Left hindlimb (tissue), 1 donor: ENCODE measurements at regions not wholly inside any gene's neighbourhood (a gene's known extent, or its start where the extent isn't known, plus 50 kb on each side); places are given as distances from the start of the nearest gene placed in this dataset.

Experiments used
- DNase-seq: peaks from one replicate; pipeline ENCODE4 v3.0.0-alpha.2; 2018

DNA sequence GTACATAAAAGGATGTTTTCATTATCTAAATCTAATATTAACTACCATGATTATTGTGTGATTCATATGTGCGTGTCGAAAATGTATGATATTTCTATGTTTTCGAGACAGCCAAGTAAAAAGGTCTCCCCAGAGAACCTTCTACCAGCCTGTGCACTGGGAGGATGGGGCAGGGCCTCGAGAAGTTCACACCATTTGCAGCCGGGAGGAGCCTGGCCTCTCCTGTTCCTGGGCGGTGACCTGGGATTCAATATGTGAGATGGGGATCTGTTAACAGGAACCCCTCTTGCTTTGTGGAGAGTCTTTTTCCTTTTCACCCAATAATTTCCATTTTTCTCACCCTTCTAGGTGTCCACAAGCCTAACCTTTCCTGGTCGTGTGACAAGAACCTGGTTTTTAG, 189.3 kb downstream of the IPO8 start:
- DNase-seq, result no peak

DNA sequence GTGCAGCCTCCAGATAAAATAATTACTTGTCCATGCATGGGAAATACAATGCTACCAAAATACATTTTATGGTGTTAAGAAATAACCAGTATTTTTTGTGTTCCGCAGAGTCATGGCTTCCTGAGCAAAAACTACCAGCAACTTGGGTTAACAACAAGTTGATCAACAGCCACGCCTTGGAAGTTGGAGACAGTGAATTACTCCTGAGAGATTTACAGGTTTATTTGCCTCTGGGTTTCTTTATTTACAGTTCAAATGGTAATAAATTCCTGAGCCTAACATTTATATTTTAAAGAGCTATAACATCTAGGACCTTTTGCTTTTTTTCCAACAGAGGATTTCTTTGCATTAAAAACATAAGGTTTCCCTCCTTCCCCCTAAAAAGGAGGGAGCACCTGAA, 194.0 kb downstream of the IPO8 start:
- DNase-seq, result no peak

DNA sequence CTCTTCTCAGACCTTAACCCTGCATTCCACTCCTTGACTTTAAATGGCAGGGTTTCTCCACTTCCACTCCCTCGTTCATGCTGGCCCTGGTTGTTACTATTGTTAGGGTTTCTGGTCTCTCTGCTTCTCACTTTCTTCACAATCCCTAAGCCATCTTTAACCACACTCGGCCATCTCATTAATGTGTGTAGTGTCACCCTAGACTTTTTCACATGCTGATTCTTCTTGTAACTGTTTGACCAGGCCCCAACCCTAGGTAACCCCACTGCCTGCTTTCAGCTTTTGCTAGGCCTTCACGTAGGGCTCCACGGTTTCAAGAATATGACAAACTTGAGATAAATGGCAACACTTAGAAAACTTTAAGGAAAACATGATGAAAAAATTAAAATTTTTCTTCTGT, 195.1 kb downstream of the IPO8 start:
- DNase-seq, result no peak

DNA sequence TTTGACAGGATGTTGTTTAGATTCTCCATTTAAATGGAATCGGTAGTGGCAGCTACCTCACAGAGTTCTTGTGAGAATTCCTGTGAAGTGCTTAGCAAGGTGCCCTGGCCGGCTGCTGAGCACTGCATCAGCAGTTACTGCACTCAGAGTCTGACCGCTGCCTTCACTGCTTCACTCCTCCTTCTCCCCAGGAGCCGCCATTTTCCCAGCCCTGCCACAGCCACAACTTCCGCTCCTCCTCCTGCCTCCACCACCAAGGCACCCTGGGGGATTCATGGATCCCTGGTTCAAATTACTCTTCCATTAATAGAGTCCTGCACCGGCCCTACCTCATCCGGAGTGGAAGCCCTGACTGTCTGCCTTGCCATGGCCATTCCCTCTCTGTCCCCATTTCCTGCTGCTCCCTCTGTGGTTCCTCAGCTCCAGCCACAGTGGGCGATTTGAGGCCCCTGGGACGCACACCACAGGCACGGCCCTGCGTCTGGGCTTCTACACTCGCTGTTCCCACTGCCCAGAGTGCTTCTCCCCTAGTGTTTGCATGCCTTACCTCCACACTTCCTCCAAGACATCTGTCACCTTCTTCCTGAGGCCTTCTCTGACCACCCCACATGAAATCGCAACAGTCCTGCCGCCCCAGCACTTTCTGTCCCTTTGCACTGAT, 210.3 kb downstream of the IPO8 start:
- no peak for DNase-seq

DNA sequence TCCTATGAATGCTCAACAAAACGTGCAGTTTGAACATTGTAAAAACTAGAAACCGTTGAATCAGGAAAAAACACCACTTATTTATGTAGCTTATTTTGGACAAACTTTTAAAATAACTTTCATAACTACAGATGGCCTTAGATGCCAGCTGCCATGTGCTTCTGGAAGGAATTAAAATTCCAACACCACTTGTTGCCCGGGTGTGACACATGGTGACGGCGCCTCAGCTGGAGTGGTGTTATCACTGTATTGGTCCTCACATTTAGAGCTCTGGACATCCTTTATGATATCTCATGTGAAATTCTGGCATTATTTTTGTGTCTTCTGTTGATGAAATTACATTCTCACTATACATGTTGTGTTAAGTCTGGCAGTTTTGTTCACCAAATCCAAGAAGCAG, 211.0 kb downstream of the IPO8 start:
- DNase-seq, result peak; percentile 36

DNA sequence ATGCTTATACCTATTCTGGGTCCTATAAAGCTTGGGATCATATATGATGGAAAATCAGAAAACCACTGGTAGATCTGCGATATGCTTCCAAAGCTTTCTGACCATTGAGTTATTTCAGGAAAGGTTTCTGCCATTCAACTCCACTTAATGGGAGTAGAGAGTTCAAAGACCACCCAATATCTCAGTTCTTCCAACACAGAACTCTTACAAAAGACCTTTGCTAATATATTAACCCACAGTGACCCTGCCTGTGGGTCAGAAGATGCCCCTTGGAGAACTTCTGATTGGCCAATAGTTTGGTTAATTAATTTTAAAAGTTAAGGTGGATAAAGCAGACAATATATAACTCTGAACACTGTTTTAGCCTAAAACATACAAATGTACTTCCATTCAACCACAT, 213.0 kb downstream of the IPO8 start:
- DNase-seq, result no peak

DNA sequence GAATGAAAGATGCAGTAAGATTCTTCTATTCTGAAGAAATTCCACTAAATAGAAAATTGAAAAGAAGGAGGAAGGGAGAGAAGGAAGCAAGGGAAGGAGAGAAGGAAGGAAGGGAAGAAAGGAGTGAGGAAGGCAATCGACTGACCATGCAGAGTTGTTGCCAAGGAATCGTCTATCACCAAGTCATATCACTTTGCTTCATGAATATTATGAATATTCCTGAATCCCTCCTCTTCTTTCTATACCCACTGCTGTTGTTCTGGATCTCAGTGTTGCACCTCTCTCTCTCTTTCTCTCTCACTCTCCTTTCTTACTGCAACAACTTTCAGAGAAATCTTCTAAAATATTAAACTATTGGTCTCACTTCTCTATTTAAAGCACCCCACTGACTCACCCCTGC, 222.4 kb downstream of the IPO8 start:
- no peak for DNase-seq

DNA sequence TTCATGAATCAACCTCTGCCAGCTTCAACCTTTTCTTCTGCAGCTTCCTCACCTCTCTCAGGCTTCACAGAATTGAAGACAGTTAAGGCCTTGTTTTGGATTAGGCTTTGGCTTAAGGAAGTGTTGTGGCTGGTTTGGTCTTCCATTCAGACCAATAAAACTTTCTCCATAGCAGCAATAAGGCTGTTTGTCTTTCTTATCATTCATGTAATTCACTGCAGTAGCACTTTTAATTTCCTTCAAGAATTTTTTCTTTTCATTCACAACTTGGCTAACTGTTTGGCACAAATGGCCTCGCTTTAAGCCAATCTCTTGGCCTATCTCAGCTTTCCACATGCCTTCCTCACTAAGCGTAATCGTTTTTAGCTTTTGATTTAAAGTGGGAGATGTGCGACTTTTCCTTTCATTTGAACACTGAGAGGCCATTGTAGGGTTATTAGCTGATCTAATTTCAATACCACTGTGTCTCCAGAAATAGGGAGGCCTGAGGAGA, 229.5 kb downstream of the IPO8 start:
- no peak for DNase-seq

DNA sequence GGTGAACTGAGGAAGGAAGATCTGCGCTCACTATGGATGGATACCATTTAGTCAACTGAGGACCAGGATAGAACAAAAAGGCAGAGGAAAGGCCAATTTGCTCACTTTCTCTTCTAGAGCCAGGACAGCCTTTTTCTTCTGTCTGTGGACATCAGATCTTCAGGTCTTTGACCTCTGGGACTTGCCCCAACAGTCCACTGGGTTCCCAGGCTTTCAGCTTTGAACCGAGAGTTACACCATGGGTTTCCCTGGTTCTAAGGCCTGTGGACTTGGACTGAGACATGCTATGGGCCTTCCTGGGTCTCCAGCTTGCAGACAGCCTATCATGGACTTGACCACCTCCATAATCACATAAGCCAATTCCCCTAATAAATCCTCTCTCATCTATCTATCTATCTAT, 232.0 kb downstream of the IPO8 start:
- DNase-seq, result no peak

DNA sequence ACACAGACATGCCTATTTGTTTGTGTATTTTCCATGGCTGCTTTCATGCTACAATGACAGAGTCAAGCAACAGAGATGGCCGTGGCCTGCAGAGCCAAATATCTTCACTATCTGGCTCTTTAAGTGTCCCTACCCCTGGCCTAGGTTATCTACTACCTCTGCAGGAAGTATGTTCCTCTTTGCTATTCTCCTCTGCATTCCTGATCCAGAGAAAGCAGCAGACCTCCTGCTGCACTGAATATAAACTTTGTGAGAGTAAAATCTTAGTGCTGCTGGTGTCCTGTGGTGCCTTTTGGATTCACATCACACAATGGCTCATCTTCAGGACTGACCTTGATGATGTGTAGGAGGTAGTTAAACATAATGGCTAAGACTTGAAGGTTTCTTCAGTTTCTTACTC, 233.4 kb downstream of the IPO8 start:
- DNase-seq, result no peak

DNA sequence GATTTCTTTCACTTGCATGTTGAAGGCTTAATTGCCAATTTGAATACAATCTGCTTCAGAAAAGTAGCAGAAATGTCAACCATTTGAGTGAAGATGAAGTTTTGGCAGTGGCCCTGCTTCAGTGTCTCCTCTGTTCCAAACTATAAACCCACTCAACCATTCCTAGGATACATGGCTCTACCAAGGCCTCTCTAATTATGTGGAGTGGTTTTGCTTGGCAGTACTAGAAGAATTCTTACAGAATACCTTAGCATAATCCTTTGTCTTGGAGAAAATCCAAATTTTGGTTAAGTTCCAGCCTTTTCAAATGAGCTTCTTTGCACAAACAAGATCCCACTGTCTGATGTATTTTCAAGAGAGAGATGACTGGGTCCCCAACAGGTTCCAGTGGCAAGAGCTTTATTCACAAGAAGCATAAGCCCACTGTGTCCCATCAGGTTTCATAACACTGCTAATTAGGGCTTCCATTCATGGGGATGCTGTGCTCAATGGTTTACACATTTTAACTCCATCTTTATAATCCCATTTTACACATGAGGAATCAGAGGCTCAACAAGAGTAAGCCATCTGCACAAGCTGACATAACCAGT, 234.5 kb downstream of the IPO8 start:
- no peak for DNase-seq

DNA sequence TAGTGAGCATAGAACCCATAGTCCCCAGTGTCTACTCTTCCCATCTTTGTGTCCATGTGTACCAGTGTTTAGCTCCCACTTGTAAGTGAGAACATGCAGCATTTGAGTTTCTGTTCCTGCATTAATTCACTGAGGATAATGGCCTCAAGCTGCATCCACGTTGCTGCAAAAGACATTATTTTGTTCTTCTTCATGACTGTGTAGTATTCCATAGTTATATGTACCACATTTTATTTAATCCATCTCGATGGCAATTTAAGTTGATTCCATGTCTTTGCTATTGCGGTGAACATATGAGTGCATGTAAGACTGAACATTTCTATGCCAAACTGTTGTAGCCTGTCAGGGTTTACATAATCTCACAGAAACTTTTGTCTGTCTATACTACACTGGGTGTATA, 237.2 kb downstream of the IPO8 start:
- DNase-seq, result no peak

DNA sequence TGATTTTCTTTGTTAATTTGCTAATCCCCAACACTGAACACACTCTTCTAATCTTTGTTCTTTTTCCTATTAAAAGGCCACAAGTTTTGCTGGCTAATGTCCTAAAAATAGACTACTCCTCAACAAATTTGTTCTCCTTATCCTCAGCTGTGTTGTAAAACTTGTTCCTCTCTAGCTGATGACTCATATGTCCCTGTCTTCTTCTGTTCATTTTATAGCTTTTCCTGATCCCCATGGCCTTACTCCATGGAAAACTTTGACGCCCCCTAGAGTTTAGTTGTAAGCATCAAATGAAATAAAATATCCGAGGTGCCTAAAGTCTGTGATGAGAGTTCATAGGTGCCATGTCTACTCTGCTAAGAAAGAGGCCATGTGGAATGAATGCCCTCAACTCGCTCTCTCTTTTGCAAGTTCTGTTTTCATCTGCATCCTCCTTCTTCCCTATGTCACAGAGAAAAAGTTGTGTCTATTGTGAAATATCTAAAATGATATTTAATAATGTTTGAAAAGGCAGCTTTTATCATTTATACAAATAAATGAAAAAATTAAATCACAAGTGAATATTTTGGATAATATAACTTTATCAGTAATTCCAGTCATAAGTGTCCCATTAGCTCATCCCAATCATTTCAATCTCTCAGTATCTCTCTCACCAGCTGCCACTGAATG, 237.9 kb downstream of the IPO8 start:
- no peak for DNase-seq

DNA sequence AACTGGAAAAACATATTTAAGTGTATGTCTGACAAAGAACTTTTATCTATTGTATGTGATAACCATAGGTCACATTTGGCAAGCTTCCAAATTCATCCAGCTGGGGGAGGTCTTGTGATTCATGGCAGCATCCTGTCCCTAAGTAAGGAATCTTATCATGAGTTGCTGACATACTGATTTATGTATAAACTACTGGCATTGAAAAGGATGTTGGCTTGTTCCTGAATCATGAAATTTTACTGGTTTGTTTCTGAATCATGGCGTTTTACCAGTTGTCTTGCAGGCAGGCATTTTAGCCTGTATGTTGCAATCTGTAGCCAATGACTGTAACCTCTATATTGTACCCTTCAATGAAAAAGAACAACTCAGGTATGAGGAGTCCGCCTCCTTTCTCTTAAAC, 244.8 kb downstream of the IPO8 start:
- DNase-seq, result no peak

DNA sequence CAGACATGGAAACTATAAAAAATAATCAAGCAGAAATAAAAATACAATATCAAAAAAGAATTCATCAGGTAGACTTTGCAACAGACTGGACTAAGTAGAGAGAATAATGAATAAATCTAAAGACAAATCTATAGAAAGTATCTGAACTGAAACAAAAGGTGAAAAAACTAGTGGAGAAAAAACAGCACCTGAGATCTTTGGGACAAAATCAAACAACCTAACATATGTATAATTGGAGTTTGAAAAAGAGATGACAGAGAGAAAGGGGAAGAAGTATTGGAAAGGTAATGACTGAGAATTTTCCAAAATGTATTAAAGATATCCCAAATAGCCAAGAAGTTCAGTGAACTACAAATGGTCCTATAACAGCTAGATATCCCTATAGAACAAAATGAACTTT, 245.4 kb downstream of the IPO8 start:
- no peak for DNase-seq

DNA sequence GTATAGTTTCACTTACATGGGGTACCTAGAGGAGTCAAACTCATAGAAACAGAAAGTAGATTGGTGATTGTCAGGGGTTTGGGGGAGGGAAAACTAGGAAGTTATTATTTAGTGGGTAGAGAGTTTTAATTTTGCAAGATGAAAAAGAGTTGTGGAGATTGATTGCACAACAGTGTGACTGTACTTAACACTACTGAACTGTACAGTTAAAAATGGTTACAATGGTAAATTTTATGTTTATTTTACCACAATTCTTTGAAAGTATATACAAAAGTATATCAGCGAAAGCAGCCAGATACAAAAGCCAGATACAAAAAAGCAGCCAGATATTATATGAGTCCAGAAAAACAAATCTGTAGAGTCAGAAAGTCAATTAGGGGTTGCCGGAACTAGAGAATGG, 247.6 kb downstream of the IPO8 start:
- no peak for DNase-seq

DNA sequence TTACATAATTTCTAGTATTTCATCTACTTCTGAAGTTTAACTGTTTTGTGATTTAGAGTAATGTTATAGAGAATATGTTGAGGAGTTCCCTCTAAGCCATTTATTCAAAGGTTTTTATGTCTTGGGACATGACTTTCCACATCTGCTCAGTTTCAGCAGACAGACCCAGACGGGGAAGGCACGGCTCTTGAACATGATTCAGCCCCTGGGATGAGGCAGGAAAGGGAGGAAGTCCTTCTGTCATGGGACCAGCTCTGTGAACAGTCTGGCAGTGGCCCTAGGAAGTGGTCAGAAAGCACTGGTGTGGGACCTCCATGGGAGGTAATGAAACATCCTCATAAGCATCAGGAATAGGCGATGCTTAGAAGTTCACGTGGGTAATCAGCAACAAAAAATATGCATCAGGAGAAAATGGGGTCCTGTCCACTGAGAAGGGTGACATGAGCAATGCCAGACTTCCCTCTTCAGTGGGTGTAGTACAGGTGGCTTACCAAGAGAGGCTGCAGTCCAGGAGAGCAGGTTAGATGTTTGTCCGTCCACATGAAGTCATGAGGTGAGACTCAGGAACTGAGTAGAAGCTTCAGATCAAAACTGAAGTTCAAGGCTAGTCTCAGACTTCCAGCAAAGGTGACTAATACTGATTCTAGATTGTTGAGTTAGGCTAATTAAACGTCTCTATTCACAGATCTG, 248.5 kb downstream of the IPO8 start:
- DNase-seq, result no peak

DNA sequence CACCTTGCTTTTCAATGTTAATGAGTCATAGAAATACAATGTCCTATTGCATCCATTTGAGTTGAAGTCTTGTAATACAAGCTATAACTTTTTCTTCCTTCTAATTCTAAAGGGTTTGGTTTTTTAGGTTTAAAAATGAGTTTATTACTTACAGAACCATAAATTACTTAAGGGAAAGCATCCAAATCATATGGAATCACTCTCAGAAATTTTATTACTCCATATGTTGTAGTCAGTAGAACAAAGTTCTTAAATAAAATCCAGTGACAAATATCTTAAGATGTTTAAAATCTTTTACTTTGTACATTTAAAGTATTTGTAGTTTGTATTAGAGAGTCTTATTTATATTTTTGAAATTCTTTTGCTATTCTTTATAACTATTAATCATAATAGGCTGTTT, 253.2 kb downstream of the IPO8 start:
- DNase-seq, result no peak

DNA sequence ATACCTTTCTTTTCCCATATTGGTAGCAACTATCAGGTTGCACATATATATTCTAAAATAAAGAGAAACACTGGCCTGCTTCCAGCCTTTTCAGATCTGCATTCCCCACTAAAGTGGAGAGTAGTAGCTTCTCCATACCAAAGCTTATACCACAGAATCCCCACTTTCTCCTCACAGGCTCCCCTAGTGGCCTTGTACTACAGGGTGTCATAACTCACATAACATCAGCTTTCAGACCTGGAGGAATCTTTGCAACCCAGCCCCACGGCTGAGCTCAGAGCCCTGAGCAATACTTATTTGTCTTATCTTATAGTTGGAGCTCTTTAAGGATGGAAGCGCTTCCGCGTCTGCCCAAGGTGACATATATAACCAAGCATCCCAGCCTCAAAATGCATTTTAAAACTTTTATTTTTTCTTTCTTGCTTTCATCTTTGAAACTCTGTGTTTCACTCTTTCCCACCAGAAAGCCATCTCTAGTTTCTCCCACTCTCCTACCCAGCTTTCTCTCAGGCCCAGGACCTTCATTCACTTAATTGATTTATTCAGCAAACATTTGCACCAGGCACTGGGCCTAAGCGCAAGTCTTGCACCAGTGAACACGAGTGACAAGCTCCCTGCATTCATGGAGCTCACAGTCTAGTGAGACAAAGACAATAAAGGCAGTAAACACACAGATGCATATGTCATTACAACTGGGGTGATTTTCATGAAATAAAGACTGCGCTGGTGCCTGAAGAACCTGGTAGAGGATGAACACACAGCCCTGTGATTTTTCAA, 254.7 kb downstream of the IPO8 start:
- no peak for DNase-seq

DNA sequence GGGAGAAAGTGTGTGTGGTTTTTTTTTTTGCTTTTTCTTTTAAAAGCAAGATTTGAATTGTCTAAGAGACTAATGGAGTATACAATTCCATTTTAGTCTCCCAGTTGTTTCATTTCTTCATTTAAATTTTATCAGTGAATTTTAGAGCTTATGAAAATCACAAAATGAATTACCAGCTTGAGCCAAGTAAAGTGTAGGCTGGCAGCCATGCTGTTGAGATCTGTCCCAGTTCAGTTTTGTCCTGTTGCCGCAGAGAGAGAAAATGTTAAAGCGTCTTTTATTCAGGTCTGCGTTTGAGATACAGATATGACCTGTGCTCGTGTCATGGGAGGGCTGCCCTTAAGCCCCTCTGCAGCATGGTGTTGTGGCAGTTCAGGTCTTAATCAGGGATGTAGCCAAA, 256.5 kb downstream of the IPO8 start:
- DNase-seq, result no peak

DNA sequence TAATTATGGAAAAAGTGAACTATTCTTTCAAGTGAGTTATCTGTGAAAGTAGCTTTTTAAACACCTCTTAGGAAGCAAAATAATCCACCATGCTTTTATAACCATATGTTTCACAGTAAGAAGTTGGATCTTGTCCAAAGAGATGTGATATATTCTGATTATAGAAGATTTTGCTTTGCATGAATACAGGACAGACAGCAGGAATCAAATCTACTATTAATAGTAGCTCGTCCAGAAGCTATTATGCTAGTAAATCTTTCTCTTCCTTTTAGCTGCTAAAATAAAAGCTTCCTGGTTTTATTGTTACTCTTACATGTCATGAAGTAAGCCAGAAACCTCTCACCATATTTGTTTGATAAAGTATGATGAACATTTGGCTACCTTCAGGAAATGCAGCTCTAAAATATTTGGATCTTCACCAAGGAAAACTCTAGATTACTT, 257.0 kb downstream of the IPO8 start:
- DNase-seq, result no peak

DNA sequence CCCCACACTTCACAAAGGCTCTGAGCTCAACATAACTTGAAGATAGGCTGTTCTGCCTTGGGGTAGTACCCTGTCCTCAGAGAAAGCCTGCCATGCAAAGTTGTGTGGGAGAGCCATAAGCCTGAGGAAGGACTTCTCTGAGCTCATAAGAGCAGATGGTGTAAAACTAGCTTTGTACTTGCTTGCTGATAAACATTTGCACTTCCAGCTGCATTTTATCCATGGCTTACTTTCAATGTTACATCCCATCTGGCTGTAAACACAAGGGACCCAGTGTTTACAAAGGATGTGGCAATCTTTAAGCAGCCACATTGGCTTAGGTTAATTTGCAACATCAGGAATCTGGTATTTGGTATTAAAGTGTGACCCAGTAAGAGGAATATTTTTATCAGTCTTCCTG, 258.1 kb downstream of the IPO8 start:
- DNase-seq, result no peak

DNA sequence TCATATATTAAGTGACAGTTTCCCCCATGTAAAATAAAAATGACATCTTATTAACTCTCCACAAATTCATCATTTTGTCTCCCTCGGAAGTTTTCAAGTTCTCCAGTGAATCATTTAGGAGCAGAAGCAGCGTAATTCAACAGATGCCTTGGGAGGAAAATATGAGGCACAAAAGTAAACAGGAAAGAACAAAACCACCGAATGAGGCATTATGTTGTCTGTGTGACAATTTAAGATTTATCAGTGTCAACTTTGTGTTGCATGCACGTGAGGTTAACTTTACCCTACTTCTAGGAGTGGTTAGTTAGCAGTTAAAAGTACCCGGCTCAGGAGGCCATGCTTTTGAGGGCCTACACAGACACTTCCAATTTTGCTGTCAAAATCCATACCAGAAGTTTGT, 258.6 kb downstream of the IPO8 start:
- no peak for DNase-seq
